H1 (cell line): ENCODE measurements at regions not wholly inside any gene's neighbourhood (a gene's known extent, or its start where the extent isn't known, plus 50 kb on each side); places are given as distances from the start of the nearest gene placed in this dataset.

ENCODE experiments used
- CHD7 ChIP-seq: fragments of 300-600 bp; sonication (generic); IDR thresholded peaks from 2 replicates; pipeline ENCODE4 v1.7.1; 2012; ENCODE audit warnings: low read length, moderate library complexity, mild to moderate bottlenecking, inconsistent platforms; ENCODE audit not compliant: insufficient replicate concordance
- EZH2 ChIP-seq: fragments of 200-600 bp; sonication (generic); IDR thresholded peaks from 2 replicates; pipeline ENCODE4 v1.7.1; 2012; ENCODE audit warnings: low read depth, mild to moderate bottlenecking, moderate library complexity, low read length, inconsistent platforms; ENCODE audit not compliant: severe bottlenecking
- POLR2A ChIP-seq, 2 experiments: IDR thresholded peaks; 1 replicate in 1 of 2; 2 replicates in 1 of 2; pipeline ENCODE4 v1.6.1; 2011; ENCODE audit warnings: low read depth in 2 of 2, low read length in 2 of 2, mild to moderate bottlenecking in 2 of 2; ENCODE audit errors: control extremely low read depth in 1 of 2
- POU5F1 ChIP-seq: IDR thresholded peaks from 2 replicates; pipeline ENCODE4 v1.6.1; 2011; ENCODE audit warnings: low read depth, mild to moderate bottlenecking, low read length, moderate library complexity
- SP1 ChIP-seq: IDR thresholded peaks from 2 replicates; pipeline ENCODE4 v1.6.1; 2011; ENCODE audit warnings: low read depth, low read length
- SRF ChIP-seq: IDR thresholded peaks from 2 replicates; pipeline ENCODE4 v1.6.1; 2011; ENCODE audit warnings: mild to moderate bottlenecking, low read depth, low read length, moderate library complexity
- TF ChIP-seq, protein P1 (sequence below): IDR thresholded peaks from 2 replicates; pipeline ENCODE4 v1.6.1; 2012; ENCODE audit warnings: low read length, inconsistent platforms

GRCh38 chrX:100120956-100121355 is 289.1 kb downstream of the PCDH19 start (continued):
- TF ChIP-seq CHD7 (no peak), POU5F1 (no peak), POLR2A (IDR thresholded peaks at IDR 0.05; ENCODE audit: control extremely low read depth in 1 of 2, low read depth in 2 of 2, low read length in 2 of 2) (no peak), SRF (no peak), EZH2 (no peak), SP1 (no peak)
- TF ChIP-seq, protein P1, sequence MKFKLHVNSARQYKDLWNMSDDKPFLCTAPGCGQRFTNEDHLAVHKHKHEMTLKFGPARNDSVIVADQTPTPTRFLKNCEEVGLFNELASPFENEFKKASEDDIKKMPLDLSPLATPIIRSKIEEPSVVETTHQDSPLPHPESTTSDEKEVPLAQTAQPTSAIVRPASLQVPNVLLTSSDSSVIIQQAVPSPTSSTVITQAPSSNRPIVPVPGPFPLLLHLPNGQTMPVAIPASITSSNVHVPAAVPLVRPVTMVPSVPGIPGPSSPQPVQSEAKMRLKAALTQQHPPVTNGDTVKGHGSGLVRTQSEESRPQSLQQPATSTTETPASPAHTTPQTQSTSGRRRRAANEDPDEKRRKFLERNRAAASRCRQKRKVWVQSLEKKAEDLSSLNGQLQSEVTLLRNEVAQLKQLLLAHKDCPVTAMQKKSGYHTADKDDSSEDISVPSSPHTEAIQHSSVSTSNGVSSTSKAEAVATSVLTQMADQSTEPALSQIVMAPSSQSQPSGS, result no peak
